Vagina (tissue), 2 donors: ENCODE measurements at regions not wholly inside any gene's neighbourhood (a gene's known extent, or its start where the extent isn't known, plus 50 kb on each side); places are given as distances from the start of the nearest gene placed in this dataset.

Source experiments
- DNase-seq, 2 donors: peaks; one replicate each; pipeline ENCODE4 v3.0.0-alpha.2; 2017; ENCODE audit errors: extremely low spot score in 2 of 2
- H3K27ac ChIP-seq: fragments of 200-600 bp; sonication (generic); one replicate; pipeline ENCODE4 v1.5.1; 2019
- H3K27me3 ChIP-seq: fragments of 200-600 bp; sonication (generic); one replicate; pipeline ENCODE4 v1.5.1; 2019
- H3K36me3 ChIP-seq, 2 donors: fragments of 200-600 bp; sonication (generic); one replicate each; pipeline ENCODE4 v1.5.1; 2017 to 2019
- H3K4me1 ChIP-seq: fragments of 200-600 bp; sonication (generic); one replicate; pipeline ENCODE4 v1.5.1; 2019
- H3K4me3 ChIP-seq, 2 donors: fragments of 200-600 bp; sonication (generic); 1 replicate in 1 of 2; 2 replicates in 1 of 2; pipeline ENCODE4 v1.5.1; 2016 to 2019
- H3K9me3 ChIP-seq: fragments of 200-600 bp; sonication (generic); one replicate; pipeline ENCODE4 v1.5.1; 2019
- CTCF ChIP-seq, 3 experiments: fragments of 450-650 bp in 2 of 3; fragments of 200-600 bp in 1 of 3; sonication (generic) in 1 of 3; IDR thresholded peaks; one replicate each; pipeline ENCODE4 v1.5.1; 2017 to 2019; ENCODE audit warnings: antibody characterized with exemption in 3 of 3, mild to moderate bottlenecking in 2 of 3, moderate library complexity in 2 of 3
- POLR2A ChIP-seq, 2 donors: fragments of 450-650 bp; IDR thresholded peaks; one replicate each; pipeline ENCODE4 v1.6.1; 2017; ENCODE audit warnings: antibody characterized with exemption in 2 of 2, mild to moderate bottlenecking in 2 of 2, moderate library complexity in 2 of 2
- POLR2AphosphoS5 ChIP-seq, 2 donors: sonication (generic); formaldehyde crosslinking; IDR thresholded peaks; one replicate each; pipeline ENCODE4 v1.9.0; 2017; ENCODE audit warnings: antibody characterized with exemption in 2 of 2, mild to moderate bottlenecking in 2 of 2, low read depth in 1 of 2; ENCODE audit not compliant: insufficient read depth in 1 of 2
- intact Hi-C: fragments of 100-400 bp; cut with DNase I; formaldehyde crosslinking; loops from one replicate; pipeline ENCODE4 v1.15.1; 2023

GRCh38 chr7:131100357-131101054 is 227.2 kb upstream of the MKLN1 start:
- TF ChIP-seq POLR2A (IDR thresholded peaks at IDR 0.05) (no peak), POLR2AphosphoS5 (IDR thresholded peaks at IDR 0.05; ENCODE audit: insufficient read depth in 1 of 2, low read depth in 1 of 2) (no peak)
- H3K27me3 ChIP-seq, result no peaks in the 10 kb centered on the region
- H3K4me3 ChIP-seq, result no peak overlapping the region
- H3K9me3 ChIP-seq, result no peaks in the 10 kb centered on the region
- H3K27ac ChIP-seq, result no peak overlapping the region
- no peaks in the 10 kb centered on the region for H3K36me3 ChIP-seq
- peaks cover 88% of the 10 kb centered on the region for H3K4me1 ChIP-seq
- DNase-seq, result no peak
- intact Hi-C loops, result loop anchor here (10.0 kb wide), 3 partner anchors 114 to 324 kb away; no protein-coding TSS in a partner anchor

- TF ChIP-seq POLR2AphosphoS5 (IDR thresholded peaks at IDR 0.05; ENCODE audit: insufficient read depth in 1 of 2, low read depth in 1 of 2) (no peak), CTCF (IDR thresholded peaks at IDR 0.05) (no peak), POLR2A (IDR thresholded peaks at IDR 0.05) (no peak)
- no peaks in the 10 kb centered on the region for H3K36me3 ChIP-seq
- peak overlapping the region; percentile 87 to 100 for H3K4me3 ChIP-seq
- intact Hi-C loops, result loop anchor here (2.0 to 10.0 kb wide), 4 partner anchors 111 to 321 kb away; no protein-coding TSS in a partner anchor
- no peaks in the 10 kb centered on the region for H3K27me3 ChIP-seq
- H3K9me3 ChIP-seq, result no peaks in the 10 kb centered on the region
- DNase-seq, result no peak
- H3K27ac ChIP-seq, result peak overlapping the region; percentile 100
- peaks cover 59% of the 10 kb centered on the region for H3K4me1 ChIP-seq
Observed at GRCh38 chr7:131103997-131104396, 223.7 kb upstream of the MKLN1 start.

GRCh38 chr7:131104596-131105293 is 222.9 kb upstream of the MKLN1 start:
- Histone ChIP-seq H3K9me3 (no peaks in the 10 kb centered on the region), H3K4me1 (peaks cover 59% of the 10 kb centered on the region), H3K36me3 (no peaks in the 10 kb centered on the region), H3K4me3 (peak overlapping the region; percentile 87 to 100), H3K27ac (peak overlapping the region; percentile 100), H3K27me3 (no peaks in the 10 kb centered on the region)
- intact Hi-C loops, result loop anchor here (2.0 to 10.0 kb wide), 4 partner anchors 110 to 320 kb away; no protein-coding TSS in a partner anchor
- no peak for DNase-seq
- no peak for TF ChIP-seq POLR2A (IDR thresholded peaks at IDR 0.05)
- no peak for TF ChIP-seq CTCF (IDR thresholded peaks at IDR 0.05)
- no peak for TF ChIP-seq POLR2AphosphoS5 (IDR thresholded peaks at IDR 0.05; ENCODE audit: insufficient read depth in 1 of 2, low read depth in 1 of 2)

- DNase-seq, result no peak
- H3K9me3 ChIP-seq, result no peaks in the 10 kb centered on the region
- no peaks in the 10 kb centered on the region for H3K36me3 ChIP-seq
- peaks cover 55% of the 10 kb centered on the region for H3K4me1 ChIP-seq
- no peaks in the 10 kb centered on the region for H3K27me3 ChIP-seq
- peak overlapping the region; percentile 87 to 100 for H3K4me3 ChIP-seq
- peak overlapping the region; percentile 100 for H3K27ac ChIP-seq
- TF ChIP-seq POLR2AphosphoS5 (IDR thresholded peaks at IDR 0.05; ENCODE audit: insufficient read depth in 1 of 2, low read depth in 1 of 2), result no peak
- no peak for TF ChIP-seq POLR2A (IDR thresholded peaks at IDR 0.05)
- no peak for TF ChIP-seq CTCF (IDR thresholded peaks at IDR 0.05)
- intact Hi-C loops, result loop anchor here (2.0 to 10.0 kb wide), 4 partner anchors 109 to 319 kb away; no protein-coding TSS in a partner anchor
Observed at GRCh38 chr7:131105294-131105798, 222.3 kb upstream of the MKLN1 start.

GRCh38 chr7:131105799-131106680 is 221.6 kb upstream of the MKLN1 start:
- peak in 1 of 2 donors; percentile 91 for DNase-seq
- intact Hi-C loops, result loop anchor here (2.0 to 10.0 kb wide), 4 partner anchors 109 to 319 kb away; no protein-coding TSS in a partner anchor
- TF ChIP-seq CTCF (IDR thresholded peaks at IDR 0.05), result no peak
- TF ChIP-seq POLR2AphosphoS5 (IDR thresholded peaks at IDR 0.05; ENCODE audit: insufficient read depth in 1 of 2, low read depth in 1 of 2), result peak; percentile 45 to 93
- TF ChIP-seq POLR2A (IDR thresholded peaks at IDR 0.05), result peak in 1 of 2 donors; percentile 52
- Histone ChIP-seq H3K36me3 (no peaks in the 10 kb centered on the region), H3K4me1 (peaks cover 55% of the 10 kb centered on the region), H3K27ac (peak overlapping the region; percentile 100), H3K9me3 (no peaks in the 10 kb centered on the region), H3K27me3 (no peaks in the 10 kb centered on the region), H3K4me3 (peak overlapping the region; percentile 87 to 100)
